NCI-H526 treated with DMSO at 0.1 percent for 48 hours (cell line): ENCODE measurements at regions not wholly inside any gene's neighbourhood (a gene's known extent, or its start where the extent isn't known, plus 50 kb on each side); places are given as distances from the start of the nearest gene placed in this dataset.
A peak's percentile ranks its signal among the peaks of the same experiment; 100 is the strongest.
"Not testable (repeated sequence)": the region's sequence is repeated elsewhere in the genome, so short reads cannot be mapped to it uniquely, and the experiment has no call there.

Experiments used
- DNase-seq: peaks from one replicate; lab custom pipeline; 2025; lab: John Stamatoyannopoulos, UW

DNA sequence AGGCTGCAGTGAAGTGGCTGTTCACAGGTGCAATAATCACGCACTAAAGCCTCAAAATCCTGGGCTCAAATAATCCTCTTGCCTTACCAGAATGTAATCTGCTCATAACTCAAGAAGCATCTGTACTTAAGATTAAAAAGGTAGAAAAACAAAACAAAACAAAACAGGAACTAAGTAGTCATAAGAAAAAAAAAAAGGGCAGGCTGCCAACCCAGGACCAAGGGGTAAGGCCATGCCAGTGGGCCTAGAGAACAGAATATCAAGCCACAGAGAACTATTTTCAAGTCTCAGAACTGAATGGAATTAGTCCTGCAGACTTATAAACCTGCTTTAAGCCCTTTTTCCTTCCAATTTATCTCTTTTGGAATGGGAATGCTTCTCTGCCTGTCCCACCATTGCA, 64.8 kb upstream of the TBC1D3K start:
- no peak for DNase-seq

DNA sequence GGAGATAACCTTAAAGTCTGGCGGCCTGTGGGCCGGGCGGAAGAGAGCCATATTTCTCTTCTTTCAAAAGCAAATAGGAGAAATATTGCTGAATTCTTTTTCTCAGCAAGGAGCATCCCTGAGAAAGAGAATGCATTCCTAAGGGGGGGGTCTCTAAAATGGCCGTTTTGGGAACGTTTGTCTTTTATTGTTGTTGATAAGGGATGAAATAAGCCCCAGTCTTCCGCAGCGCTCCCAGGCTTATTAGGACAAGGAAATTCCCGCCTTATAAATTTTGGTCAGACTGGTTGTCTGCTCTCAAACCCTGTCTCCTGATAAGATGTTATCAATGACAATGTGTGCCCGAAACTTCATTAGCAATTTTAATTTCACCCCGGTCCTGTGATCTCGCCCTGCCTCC, 65.8 kb upstream of the TBC1D3K start:
- DNase-seq = not testable (repeated sequence)

DNA sequence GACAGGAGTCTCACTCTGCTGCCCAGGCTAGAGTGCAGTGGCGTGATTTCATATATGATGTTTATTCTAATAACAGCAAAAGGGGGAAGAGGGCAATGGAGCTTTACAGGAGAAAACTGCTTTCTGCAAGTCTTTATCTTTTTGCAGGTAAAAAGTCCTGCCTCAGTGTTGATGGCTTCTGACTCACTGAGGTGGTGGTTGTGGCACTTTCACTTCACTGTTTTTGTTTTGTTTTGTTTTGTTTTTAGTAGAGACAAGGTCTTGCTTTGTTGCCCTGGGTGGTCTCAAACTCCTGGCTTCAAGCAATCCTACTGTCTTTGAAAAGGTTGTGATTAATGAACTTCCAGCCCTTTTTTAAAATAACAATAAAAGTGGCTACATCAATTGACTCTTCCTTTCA, 68.0 kb upstream of the TBC1D3K start:
- no peak for DNase-seq

DNA sequence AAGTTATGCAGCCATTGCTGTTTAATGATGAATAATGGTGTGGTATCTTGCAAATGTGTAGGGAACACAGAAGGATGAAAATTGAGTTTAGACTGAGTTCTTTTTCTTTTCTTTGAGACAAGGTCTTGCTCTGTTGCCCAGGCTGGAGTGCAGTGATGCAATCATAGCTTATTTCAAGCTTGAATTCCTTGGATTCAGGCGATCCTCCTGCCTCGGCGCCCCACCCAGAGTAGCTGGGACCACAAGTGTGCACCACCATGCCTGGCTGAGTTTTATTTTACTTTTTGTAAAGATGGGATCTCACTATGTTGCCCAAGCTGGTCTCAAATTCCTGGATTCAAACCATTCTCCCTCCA, 74.6 kb upstream of the TBC1D3K start:
- DNase-seq = no peak

DNA sequence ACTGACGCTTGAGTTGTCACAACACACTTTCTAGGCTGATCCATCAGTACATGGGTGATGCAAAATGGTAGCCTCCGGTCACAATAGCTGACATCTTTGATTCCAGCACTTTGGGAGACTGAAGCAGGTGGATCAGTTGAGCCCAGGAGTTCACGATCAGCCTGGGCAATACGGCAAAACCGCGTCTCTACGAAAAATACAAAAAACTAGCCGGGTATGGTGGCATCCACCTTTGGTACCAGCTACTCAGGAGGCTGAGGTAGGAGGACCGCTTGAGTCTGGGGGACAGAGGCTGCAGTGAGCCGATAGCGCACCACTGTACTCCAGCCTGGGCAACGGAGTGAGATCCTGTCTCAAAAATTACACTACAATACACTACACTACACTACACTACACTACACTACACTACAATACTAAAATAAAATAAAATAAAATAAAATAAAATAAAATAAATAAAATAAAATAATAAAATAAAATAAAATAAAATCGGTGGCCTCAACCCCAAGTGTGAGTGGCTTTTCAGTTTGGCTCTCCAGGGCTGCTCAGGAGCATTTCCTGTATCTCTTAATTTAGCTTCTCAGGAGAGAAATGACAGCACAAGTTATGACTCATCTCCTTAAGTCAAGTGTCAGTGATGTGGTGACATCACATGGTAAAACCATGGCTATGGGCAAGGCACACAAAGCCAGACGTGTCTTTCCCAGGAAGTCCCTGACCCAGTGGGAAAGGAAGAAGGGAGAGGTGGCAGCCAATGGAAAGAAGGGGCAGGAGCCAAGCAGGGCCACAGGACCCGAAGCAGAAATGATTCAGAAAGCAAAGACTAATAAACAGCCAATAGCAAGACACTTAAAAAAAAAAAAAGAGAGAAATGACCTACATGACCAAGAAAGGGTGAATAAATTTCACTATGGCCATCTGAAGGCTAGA, 75.3 kb upstream of the TBC1D3K start:
- no peak for DNase-seq

DNA sequence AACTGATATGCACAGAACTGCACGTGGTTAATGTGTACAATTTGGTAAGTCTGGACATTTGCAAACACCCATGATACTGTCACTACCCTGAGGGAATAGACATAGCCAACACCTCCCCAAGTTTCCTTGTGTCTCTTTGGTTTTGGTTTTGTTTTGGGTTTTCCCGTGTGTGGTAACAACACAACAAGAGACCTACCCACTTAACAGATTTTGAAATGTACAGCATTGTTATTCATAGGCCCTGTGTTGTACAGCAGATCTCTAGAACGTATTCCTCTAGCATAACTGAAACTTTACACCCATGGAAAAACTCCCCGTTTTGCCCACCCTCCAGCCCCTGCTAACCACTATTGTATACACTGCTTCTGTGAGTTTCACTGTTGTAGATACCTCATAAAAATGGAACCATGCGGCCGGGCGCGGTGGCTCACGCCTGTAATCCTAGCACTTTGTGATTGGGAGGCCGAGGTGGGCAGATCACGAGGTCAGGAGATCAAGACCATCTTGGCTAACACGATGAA, 76.3 kb upstream of the TBC1D3K start:
- DNase-seq = no peak

DNA sequence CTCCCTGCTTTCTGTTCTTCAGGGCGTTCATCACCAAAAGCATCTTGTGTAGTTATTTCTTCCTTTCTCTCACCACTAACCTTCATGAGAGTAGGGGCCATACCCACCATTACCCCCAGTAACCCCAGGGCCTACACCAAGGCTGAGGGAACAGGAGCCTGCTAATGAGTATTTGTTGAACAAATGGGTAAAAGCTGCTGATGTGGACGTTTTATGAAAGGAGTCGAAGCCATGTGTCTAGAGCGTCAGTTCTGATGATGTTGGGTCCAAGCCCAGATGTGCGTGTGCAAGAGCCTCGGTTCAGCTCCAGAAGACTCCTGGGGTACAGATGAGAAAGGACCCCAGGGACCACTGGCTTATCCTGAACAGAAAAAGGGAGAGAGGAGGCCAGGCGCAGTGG, 77.1 kb upstream of the TBC1D3K start:
- DNase-seq = no peak

DNA sequence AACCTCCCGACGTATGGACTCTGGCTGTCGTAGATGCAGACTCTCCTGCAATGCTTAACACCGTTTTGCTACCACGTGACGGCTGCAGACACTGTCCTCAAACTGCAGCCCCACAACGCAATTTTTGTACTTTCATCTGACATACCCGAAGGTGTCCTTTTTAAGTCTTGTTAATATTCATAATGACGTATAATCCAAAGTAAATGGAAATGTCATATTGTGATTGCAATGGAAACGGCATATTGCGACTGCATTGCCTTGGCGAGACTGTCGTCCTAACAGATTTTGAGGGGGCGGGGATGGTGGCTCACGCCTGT, 79.3 kb upstream of the TBC1D3K start:
- no peak for DNase-seq

DNA sequence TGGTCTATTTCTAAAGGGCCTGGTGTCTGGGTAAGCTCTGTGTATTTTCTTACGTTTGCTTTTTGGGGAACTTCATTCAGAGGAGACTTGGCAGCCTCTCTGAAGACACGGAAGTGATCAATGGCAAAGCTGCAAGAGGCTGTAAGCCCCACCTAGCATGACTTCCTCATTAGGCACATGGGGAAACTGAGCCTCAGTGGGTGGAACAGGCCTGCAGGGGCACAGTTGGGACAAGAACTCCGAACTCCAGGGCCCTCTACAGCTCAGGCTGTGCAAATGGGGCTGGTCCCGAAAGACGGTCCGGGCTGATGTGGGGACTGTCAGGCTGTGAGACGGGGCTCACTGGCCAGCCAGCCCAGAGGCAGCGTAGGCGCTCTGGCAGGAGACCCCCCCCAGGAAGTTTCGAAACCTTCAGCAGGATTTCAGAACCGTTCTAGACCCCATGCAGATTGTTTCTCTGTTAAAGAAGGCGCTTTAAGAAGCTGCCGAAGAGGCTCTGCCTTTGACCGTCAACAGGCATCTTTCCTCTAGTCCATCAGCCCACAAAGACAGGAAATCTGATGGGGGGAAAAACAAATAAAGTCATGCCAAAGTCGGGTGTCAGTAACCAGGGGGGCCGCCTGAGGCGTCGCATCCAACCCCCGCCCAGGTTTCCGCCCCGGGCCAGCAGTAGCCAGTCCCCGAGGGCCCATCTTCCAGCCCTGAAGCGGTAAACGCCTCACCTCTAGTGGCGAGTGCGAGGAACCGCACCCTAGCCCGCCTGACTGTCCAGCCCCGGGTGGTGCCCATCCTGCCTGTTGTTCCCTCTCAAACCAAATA, 79.8 kb upstream of the TBC1D3K start:
- no peak for DNase-seq

DNA sequence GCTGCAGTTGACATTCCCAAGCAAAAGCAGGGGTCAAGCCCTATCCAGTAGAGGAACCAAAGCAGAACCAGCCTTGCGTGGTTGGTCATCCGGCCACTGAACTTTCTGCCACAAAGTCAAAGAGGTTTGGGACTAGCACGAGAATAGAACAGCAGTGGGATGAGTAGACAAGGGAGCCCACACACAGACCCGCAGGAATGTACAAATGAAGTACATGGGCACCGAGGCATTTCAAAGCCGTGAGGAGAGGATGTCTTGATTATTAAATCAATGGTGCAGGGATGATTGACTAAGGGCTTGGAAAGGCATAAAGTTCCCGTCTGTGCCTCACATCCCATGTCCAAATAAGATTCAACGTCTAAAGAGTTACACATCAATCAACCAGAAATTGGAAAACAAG, 81.8 kb upstream of the TBC1D3K start:
- no peak for DNase-seq

DNA sequence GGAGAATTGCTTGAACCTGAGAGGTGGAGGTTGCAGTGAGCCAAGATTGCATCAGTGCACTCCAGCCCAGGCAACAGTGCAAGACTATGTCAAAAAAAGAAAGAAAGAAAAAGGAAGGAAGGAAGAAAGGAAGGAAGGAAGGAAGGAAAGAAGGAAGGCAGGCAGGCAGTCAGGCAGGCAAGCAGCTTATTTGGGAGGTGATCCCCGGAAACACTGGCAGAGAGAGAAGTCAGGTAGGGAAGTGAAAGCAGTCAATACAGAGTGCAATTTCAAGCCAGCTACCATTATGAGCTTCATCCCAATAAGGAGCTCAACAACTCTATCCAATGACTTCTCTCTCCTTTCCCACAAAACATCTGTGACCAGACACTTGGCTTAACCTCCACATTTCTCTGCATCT, 83.0 kb upstream of the TBC1D3K start:
- no peak for DNase-seq

DNA sequence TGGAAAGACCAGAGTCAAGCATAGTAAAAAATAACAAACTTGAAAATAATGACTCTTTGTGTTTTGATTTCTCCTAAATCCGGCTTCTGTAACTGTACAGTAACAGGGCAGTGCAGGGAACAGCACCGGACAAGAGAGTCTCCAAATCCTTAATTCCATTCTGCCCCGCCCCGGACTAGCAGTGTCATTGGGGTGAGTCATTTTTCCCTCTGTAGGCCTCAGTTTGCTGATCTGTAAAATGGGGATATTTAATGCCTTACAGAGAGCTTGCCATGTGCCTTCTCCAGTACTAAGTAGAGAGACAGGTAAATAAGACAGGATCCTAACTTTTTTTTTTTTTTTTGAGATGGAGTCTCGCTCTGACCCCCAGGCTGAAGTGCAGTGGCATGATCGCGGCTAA, 83.6 kb upstream of the TBC1D3K start:
- no peak for DNase-seq

DNA sequence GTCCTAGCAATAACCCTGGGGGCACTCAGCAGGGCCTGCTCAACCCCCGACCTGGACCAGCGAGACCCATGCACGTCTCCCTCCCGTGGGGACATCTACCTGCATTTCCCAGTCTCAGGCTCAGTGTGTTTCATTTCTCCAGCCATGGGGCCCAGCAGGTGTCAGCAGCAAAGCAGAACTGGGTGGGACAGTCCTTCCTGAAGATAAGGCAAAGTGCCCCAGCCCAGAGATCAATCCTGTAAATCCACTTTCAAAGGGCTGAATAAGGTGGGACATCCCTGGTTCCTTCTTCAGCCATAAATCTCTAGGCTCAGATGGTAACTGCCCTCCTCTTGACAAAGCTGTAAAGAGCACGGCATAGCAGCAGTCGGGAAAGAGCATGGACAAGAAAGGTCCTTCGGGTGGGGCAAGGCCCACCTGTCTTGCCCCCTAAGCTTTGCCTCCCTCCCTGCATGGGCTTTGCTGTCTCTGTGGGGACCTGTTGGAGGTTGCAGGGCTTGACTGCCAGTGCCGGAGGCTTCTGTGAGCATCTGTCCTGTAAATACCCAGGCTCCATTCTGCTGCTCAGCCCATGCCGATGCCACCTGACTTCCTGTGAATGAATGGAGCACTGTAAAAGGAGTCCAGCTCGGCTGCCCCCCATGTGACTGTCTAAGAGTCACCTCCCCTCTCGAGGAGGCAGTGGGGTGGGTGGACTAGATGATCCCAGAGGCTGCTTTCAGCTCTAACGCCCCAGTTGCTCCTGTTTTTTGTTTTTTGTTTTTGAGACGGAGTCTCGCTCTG, 84.8 kb upstream of the TBC1D3K start:
- DNase-seq = no peak

DNA sequence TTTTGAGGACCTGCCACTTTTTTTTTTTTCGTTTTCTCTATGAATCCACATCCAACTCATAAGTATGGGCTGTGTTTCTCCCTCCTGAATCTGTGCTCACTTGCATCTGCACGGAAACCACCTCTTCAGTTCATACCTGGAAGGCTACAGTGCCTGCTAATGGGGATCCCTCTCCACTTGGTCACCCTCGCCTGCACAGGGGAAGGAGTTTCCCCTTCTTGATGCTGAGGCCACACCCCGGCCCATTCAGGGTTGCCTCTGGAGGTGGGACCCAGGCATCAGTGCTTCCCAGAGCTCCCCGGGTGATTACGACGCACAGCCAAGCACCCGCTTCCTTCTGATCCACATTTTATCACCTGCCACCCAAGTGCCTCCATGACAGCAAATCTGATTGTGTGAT, 85.9 kb upstream of the TBC1D3K start:
- DNase-seq = no peak

DNA sequence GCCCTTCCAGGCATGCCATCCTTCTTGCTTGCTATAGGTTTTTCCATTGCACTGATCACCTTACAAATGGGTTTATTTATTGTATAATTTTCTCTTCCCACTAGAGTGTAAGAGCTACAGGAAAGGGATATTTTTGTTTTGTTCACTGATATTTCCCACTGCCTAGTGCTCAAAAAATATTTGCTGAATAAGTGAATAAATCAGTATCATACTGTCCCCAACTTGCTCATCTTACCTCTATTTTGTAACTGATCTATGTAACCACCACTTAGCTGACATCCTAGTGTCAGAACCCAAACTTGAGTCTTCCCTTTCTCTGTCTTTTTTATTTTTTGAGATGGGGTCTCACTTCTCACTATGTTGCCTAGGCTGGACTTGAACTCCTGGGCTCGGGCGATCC, 87.6 kb upstream of the TBC1D3K start:
- DNase-seq = no peak

DNA sequence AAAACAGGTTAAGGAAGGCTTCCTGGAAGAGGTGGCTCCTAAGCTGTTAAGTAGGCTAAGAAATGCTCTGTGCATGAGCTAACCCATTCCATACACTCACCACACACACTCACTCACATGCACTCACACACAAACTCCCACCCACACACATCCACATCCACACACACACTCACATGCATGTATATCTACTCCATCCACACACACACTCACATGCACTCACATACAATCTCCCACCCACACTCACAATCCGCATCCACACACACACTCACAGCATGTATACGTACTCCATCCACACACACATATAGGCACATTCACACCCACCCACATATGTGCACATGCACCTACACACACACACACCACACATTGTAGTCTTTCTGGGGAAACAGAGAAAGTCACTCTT, 89.3 kb upstream of the HNF1B start:
- DNase-seq = no peak

DNA sequence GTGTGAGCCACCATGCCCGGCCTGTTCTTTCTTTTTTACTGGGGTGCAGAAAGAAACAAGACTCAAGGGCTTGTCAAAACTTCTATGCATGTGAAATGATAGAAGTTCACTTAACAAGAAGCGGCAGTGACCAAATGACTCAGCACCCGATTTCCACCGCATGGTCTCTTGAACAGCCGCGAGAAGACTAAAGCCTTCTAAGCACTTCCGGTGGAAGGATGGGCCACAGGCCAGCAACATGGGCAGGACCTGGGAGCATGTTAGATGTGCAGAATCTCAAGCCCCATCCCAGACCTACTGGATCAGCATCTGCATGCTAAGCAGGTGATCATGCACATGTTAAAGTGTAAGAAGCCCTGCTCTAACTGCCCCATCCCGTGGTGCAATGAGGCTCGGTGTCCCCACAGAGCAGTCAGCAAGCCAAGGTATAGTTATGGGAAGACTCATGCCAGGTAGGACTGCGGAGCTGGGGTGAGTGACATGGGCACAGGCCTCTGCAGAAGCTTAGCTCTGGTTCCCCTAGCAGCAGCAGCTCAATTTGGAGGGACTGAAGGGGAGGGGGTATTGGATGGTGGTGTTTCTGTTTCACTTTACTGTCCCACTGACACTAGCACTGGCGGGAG, 88.5 kb upstream of the HNF1B start:
- DNase-seq = no peak

DNA sequence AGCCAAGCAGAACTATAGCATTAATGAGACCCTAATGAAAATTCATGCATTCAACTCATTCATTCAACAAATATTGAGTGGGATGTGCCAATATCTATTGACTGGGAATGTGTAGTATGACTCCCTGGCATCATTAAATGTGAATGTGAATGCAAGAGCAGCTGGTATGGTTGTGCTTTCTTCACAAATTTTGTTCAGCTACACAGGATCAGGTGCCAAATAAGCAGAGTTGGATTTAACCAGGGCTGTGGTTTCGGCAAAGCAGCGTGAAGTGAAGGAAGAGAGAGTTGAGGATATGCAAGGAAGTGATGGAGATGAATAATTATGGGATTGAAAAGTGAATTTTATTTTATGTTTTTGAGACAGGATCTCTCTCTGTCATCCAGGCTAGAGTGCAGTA, 87.1 kb upstream of the HNF1B start:
- no peak for DNase-seq

DNA sequence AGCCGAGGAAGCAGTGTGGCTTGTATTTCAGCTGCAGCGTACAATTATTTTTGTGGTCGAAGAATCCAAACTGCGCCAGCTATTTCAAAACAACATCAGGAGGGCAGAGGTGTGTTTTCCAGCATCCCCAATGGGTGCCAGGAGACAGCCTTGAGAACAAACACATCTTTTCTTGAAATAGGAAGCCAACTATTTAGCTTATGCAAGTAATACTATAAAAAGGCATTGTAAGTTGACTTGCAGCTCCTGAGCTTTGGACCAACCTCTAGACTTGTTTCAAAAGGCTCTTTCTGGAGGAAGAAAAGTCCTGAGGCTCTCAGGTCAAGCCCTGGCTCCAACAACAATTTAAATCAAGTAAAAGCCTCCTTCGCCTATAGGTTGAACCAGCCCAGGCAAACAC, 86.6 kb upstream of the HNF1B start:
- no peak for DNase-seq

DNA sequence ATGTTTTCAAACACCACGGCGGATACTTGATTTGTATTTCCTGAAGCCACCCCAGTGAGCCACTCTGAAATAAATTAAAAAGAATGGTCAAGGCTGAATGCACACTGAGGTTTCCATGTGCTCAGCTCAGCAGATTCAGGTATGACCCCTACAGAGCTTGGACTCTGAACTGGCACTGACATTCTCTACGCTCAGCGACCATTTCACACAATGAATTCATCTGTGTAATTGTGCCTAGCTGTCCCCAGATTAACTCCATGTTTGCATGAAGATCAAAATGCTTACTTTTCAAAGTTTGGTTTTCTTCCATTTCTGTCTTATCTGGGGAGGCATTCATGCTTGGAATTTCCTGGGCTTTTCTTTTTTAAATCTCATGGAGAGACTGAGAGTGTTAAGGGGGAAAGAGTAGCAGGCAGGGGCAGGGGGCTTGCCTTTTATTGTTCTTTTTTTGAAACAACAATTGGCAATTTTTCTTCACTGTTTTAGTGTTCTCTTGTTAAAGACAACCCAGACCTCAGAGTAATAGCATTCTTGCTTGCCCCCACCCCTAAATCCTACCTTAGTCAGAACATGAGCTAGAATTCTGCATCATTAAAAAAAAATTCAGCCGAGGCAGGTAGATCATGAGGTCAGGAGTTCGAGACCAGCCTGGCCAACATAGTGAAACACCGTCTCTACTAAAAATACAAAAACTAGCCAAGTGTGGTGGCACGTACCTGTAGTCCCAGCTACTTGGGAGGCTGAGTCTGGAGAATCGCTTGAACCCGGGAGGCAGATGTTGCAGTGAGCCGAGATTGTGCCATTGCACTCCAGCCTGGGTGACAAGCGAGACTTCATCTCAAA, 85.5 kb upstream of the HNF1B start:
- DNase-seq = peak; percentile 40

DNA sequence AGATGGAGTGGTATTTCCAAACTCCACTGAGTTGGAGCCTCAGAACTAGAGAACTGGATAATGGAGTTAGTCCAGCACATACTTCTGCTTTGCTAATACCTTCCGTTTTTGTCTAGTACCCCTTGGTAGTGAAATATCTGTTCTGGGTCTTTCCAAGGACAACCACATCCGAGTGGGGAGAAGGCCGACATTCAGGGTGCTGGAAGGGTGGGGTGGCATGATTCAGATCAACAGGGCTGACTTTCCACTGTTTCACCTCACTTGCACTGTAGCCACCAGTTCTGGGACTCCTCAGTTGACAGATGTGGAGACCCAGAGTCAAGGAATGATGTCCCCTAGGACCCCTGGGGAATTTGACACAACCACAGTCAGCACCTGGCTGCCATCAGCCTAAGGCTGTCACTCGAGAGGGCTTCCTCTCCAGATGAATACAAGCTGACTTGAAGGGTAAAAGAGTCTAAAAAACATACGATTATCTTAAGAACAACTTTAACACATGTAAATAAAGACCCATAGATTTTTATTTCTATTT, 84.8 kb upstream of the HNF1B start:
- DNase-seq = no peak
